ENCODE measurements at regions not wholly inside any gene's neighbourhood (a gene's known extent, or its start where the extent isn't known, plus 50 kb on each side); places are given as distances from the start of the nearest gene placed in this dataset.

DNA sequence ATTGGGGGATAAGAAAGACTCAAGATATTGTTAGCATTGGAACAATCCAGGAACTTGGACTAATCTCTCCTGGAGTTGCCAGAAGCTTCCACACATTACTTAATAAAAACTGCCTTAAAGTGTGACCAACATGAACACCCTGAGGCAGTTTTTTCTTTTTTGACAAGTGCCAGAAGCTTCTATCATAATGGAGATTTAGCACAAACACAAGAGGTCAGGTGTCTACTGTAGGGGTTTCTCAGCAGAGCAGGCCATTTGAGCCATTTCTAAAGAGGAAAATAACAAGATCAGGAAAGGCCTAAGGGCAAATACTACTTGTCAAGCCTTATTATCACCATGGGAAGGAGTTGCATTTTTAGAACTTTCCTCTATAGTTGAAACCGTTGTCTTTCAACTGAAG lies 361.5 kb downstream of the EPM2A start:
- TF ChIP-seq, protein P1, sequence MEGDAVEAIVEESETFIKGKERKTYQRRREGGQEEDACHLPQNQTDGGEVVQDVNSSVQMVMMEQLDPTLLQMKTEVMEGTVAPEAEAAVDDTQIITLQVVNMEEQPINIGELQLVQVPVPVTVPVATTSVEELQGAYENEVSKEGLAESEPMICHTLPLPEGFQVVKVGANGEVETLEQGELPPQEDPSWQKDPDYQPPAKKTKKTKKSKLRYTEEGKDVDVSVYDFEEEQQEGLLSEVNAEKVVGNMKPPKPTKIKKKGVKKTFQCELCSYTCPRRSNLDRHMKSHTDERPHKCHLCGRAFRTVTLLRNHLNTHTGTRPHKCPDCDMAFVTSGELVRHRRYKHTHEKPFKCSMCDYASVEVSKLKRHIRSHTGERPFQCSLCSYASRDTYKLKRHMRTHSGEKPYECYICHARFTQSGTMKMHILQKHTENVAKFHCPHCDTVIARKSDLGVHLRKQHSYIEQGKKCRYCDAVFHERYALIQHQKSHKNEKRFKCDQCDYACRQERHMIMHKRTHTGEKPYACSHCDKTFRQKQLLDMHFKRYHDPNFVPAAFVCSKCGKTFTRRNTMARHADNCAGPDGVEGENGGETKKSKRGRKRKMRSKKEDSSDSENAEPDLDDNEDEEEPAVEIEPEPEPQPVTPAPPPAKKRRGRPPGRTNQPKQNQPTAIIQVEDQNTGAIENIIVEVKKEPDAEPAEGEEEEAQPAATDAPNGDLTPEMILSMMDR (IDR thresholded peaks at IDR 0.05) = no peak
- no peak for TF ChIP-seq ZFX (IDR thresholded peaks at IDR 0.05; ENCODE audit: borderline replicate concordance)

Data from 22Rv1 (cell line).